ENCODE measurements at regions not wholly inside any gene's neighbourhood (a gene's known extent, or its start where the extent isn't known, plus 50 kb on each side); places are given as distances from the start of the nearest gene placed in this dataset.

DNA sequence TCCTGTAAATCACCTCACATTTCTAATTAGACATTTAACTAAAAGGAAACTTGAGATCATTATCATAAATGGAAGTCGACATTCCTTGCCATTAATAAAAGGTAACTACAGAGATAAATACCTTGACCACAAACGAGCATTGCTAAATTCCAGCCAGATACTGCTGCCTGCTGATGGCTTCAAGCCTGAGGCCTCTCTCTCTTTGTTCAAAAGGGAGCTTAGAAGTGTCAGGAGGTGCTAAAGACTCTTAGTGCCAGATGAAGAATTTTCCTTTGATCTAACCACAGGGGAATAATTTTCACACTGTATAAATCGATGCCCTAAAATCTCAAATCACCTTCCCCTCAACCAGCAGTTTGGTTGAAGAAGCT lies 248.2 kb upstream of the PMEPA1 start:
- H2AK9ac ChIP-seq (replicated peaks; ENCODE audit: low read depth, low read length, poor library complexity) = no peak overlapping the region
- H2BK120ac ChIP-seq (ENCODE audit: low read depth, low read length) = no peak overlapping the region
- H3K14ac ChIP-seq (replicated peaks; ENCODE audit: low read depth, low read length) = no peak overlapping the region
- no peak overlapping the region for H3K9ac ChIP-seq (ENCODE audit: low read depth, low read length)
- intact Hi-C loops (cut with micrococcal nuclease) = no loop called here
- BruUV-seq (replicated peaks) = no TSS peak
- H3K79me1 ChIP-seq (ENCODE audit: low read depth in 1 of 2, low read length in 2 of 2) = no peaks in the 10 kb centered on the region
- POLR2A ChIA-PET (ENCODE audit: unreplicated experiment) = no interaction called here
- dilution Hi-C loops (cut with HindIII; ENCODE audit: low sequenced_read_pairs, unreplicated experiment) = no loop called here
- CTCF ChIA-PET = no interaction called here
- H3K18ac ChIP-seq (ENCODE audit: low read depth, low read length) = no peak overlapping the region
- H3K27ac ChIP-seq (ENCODE audit: insufficient read depth, low read length) = no peak overlapping the region
- no peak overlapping the region for H2BK20ac ChIP-seq (ENCODE audit: low read depth, low read length)
- H2AFZ ChIP-seq (replicated peaks; ENCODE audit: low read length, poor library complexity) = no peak overlapping the region
- H3K9me3 ChIP-seq (ENCODE audit: control insufficient read depth, insufficient read depth, low read length) = no peaks in the 10 kb centered on the region
- no peak overlapping the region for H4K5ac ChIP-seq (ENCODE audit: low read depth, low read length)
- H3K4me3 ChIP-seq (ENCODE audit: insufficient read depth, low read depth, low read length) = no peak overlapping the region
- H2AK5ac ChIP-seq (ENCODE audit: low read depth, low read length) = no peak overlapping the region
- H4K91ac ChIP-seq (ENCODE audit: insufficient read depth, low read depth, low read length) = no peak overlapping the region
- no CpG with 5 or more reads among the region's 3 CpGs for WGBS, 2 experiments (ENCODE audit: extremely low coverage in 2 of 2, insufficient read length in 1 of 2)
- H3K36me3 ChIP-seq (ENCODE audit: control insufficient read depth, insufficient read depth, low read length) = no peaks in the 10 kb centered on the region
- H3K9me1 ChIP-seq (ENCODE audit: insufficient read depth, low read length) = no peaks in the 10 kb centered on the region
- H3K4ac ChIP-seq (ENCODE audit: low read depth, low read length) = no peak overlapping the region
- no peak overlapping the region for H4K8ac ChIP-seq (ENCODE audit: low read depth in 2 of 2, low read length in 2 of 2)
- no peak overlapping the region for H3K4me2 ChIP-seq (ENCODE audit: low read depth, low read length)
- H2BK15ac ChIP-seq (ENCODE audit: low read depth, low read length) = no peak overlapping the region
- no peak overlapping the region for H3K56ac ChIP-seq (ENCODE audit: extremely low read depth, insufficient read depth, low read length)
- H2BK5ac ChIP-seq (ENCODE audit: low read depth, low read length, poor library complexity, severe bottlenecking) = no peak overlapping the region
- no peaks in the 10 kb centered on the region for H3K4me1 ChIP-seq (ENCODE audit: control insufficient read depth, insufficient read depth, low read length)
- 0 out of 2 replicates have a peak, but pooled peaks cover 1% of the 10 kb centered on the region for H3K27me3 ChIP-seq (ENCODE audit: control insufficient read depth, insufficient read depth, low read length)
- TF ChIP-seq MAFK (IDR thresholded peaks at IDR 0.05; ENCODE audit: low read depth, low read length) = no peak
- no peak for TF ChIP-seq MXI1 (IDR thresholded peaks at IDR 0.05; ENCODE audit: borderline replicate concordance, low read depth, low read length)
- no peak for TF ChIP-seq NFE2L2 (IDR thresholded peaks at IDR 0.05; ENCODE audit: low read depth, low read length)
- no peak for TF ChIP-seq FOS (IDR thresholded peaks at IDR 0.05; ENCODE audit: low read depth, low read length)
- no peak for TF ChIP-seq CHD1 (IDR thresholded peaks at IDR 0.05; ENCODE audit: low read depth, low read length)
- TF ChIP-seq, protein P1, sequence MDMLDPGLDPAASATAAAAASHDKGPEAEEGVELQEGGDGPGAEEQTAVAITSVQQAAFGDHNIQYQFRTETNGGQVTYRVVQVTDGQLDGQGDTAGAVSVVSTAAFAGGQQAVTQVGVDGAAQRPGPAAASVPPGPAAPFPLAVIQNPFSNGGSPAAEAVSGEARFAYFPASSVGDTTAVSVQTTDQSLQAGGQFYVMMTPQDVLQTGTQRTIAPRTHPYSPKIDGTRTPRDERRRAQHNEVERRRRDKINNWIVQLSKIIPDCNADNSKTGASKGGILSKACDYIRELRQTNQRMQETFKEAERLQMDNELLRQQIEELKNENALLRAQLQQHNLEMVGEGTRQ (IDR thresholded peaks at IDR 0.05; ENCODE audit: low read depth, low read length) = no peak
- no peak for DNase-seq
- H4K20me1 ChIP-seq (ENCODE audit: insufficient read depth, low read length) = no peaks in the 10 kb centered on the region
- in situ Hi-C loops (cut with MboI; ENCODE audit: low sequenced_read_pairs) = no loop called here
- no peak overlapping the region for H3K23ac ChIP-seq (ENCODE audit: low read depth, low read length)
- no peak for ATAC-seq (ENCODE audit: low read depth)

All from IMR-90 (cell line).